ENCODE measurements at regions not wholly inside any gene's neighbourhood (a gene's known extent, or its start where the extent isn't known, plus 50 kb on each side); places are given as distances from the start of the nearest gene placed in this dataset.

DNA sequence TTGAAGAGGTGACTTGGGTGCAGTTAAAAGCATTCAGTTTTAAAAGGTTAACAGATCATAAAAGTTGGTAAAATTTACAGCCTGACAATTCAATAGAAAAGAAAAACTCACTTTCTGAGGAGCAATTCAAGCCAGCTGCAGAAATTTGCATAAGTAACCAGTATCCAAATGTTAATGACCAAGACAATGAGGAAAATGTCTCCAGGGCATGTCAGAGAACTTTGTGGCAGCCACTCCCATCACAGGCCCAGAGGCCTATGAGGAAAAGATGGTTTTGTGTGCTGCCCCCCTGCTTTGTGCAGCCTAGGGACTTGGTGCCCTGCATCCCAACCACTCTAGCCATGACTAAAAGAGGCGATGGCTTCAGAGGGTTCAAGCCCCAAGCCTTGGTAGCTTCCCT, 1406.5 kb upstream of the ACO1 start:
- TF ChIP-seq, protein P1, sequence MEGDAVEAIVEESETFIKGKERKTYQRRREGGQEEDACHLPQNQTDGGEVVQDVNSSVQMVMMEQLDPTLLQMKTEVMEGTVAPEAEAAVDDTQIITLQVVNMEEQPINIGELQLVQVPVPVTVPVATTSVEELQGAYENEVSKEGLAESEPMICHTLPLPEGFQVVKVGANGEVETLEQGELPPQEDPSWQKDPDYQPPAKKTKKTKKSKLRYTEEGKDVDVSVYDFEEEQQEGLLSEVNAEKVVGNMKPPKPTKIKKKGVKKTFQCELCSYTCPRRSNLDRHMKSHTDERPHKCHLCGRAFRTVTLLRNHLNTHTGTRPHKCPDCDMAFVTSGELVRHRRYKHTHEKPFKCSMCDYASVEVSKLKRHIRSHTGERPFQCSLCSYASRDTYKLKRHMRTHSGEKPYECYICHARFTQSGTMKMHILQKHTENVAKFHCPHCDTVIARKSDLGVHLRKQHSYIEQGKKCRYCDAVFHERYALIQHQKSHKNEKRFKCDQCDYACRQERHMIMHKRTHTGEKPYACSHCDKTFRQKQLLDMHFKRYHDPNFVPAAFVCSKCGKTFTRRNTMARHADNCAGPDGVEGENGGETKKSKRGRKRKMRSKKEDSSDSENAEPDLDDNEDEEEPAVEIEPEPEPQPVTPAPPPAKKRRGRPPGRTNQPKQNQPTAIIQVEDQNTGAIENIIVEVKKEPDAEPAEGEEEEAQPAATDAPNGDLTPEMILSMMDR (IDR thresholded peaks at IDR 0.05; ENCODE audit: borderline replicate concordance, insufficient read depth, low read depth, low read length): no peak
- H3K4me3 ChIP-seq (ENCODE audit: low read depth, low read length): no peak overlapping the region

DNA sequence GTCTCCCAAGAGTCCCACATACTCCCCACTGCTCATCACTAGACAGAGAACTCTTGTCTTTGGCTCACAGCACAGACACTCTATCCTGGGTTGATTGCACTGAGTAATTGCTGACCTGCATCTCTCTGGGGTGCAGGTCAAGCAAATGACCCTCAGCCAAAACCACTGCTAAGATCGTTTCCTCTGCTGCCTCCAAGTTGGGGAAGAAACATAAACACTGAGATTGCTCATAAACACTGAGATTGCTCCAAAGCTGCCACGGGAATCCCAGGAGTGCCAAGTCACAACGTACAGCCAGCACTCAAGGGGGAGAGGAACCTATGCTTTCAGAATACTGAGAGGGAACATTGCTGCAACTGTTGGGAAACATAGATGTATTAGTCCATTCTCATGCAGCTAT, 1402.1 kb upstream of the ACO1 start:
- TF ChIP-seq, protein P1 (IDR thresholded peaks at IDR 0.05; ENCODE audit: borderline replicate concordance, insufficient read depth, low read depth, low read length): no peak
- H3K4me3 ChIP-seq (ENCODE audit: low read depth, low read length): no peak overlapping the region

DNA sequence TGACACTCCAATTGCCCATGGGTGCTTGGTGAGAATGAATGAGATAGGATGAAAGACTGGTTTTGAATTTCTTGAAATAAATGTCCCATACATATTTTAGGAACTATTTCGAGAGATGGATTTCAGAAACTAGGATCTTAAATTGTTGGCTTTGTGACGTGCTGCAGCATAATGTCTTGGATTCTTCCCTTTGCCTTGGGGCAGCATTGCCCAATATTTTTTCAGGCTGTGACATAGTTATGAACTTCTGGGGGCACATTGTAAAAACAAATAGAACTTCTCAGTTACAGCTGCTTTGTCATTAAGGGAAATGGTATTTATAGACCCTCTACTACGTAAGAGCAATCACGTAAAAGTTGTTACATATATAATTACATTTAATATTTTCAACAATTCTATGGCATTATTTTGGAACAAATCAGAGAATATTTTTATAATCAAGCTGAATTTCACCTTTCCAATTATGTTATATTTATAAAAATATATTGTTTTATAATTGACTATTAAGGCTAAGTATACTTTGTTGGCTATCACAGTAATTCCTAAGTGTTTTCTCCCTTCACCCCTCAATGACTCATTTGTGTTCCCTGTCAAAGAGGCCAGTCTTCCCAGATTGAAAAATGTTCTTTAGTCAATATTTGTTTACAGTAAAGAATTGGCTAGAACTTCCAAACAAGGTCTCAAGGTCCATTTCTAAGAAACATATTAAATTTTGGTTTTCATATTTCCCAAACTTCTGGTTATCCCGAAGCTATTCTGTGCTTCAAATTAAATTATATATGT, 1388.3 kb upstream of the ACO1 start:
- H3K4me3 ChIP-seq (ENCODE audit: low read depth, low read length): no peak overlapping the region
- TF ChIP-seq, protein P1 (IDR thresholded peaks at IDR 0.05; ENCODE audit: borderline replicate concordance, insufficient read depth, low read depth, low read length): no peak

DNA sequence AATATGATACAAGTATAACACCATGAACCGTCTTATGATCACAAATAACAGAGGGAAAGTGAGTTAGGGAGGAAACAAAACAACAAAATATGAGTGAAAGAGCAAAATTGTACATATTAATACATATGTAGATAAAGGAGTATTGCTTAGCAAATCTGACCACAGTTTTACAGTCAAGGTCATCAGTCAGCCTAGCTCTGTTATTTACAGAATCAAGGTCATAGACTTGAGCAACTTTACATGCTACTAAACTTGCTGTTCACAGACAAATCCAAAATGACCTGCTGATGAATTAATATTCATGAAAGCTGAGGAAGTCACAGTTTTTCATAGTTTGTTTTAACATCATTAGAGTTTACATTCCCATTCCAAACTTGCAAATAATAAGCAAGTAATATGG, 1387.7 kb upstream of the ACO1 start:
- H3K4me3 ChIP-seq (ENCODE audit: low read depth, low read length): no peak overlapping the region
- TF ChIP-seq, protein P1 (IDR thresholded peaks at IDR 0.05; ENCODE audit: borderline replicate concordance, insufficient read depth, low read depth, low read length): no peak

DNA sequence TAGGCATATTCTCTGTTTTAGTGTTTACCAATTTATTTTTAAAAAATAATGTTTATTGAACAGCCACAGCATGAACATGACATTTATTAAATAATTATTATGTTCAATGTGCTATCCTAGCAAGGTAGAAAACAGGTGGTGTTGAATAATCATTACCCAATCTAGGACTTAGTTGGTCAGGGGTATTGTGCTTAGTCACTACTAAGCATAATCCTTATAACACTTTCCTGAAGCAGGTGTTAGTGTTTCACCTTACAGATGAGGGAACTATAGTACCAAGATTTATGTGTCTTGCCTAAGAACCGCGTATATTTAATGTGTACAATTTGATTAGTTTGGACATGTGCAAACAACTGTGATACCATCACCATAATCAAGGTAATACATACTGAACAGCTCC, 1387.2 kb upstream of the ACO1 start:
- H3K4me3 ChIP-seq (ENCODE audit: low read depth, low read length): no peak overlapping the region

DNA sequence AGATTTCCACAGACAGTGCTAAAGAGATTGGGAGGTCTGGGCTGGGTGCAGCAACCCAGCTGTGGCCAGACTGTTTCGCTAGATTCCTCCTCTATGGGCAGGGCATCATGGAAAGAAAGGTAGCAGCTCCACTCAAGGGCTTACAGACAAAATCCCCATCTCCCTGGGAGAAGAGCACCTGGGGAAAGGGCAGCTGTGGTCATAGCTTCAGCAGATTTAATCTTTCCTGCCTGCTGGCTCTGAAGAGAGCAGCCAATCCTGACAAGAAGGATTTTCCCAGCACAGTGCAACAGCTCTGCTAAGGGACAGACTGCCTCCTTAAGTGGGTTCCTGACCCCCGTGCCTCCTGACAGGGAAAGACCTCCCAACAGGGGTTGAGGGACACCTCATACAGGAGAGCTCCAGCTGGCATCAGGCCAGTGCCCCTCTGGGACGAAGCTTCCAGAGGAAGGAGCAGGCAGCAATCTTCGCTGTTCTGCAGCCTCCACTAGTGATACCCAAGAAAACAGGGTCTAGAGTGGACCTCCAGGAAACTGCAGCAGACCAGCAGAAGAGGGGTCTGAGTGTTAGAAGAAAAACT, 1379.3 kb upstream of the ACO1 start:
- TF ChIP-seq, protein P1 (IDR thresholded peaks at IDR 0.05; ENCODE audit: borderline replicate concordance, insufficient read depth, low read depth, low read length): no peak
- H3K4me3 ChIP-seq (ENCODE audit: low read depth, low read length): no peak overlapping the region

More for the DNA sequence above, 1387.2 kb upstream of the ACO1 start:
- TF ChIP-seq, protein P1 (IDR thresholded peaks at IDR 0.05; ENCODE audit: borderline replicate concordance, insufficient read depth, low read depth, low read length): no peak

DNA sequence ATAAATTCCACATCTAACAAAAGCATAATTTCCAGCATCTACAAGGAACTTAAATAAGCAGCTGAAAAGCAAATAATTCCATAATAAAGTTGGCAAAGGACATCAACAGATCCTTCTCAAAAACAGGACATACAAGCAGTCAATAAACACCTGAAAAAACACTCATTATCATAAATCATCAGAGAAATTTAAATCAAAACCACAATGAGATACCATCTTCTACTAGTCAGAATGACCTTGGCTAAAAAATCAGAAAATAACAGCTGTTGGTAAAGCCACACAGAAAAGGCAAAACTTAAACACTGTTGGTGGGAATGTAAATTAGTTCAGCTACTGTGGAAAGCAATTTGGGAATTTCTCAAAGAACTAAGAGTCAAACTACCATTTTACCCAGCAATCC, 1371.1 kb upstream of the ACO1 start:
- TF ChIP-seq, protein P1 (IDR thresholded peaks at IDR 0.05; ENCODE audit: borderline replicate concordance, insufficient read depth, low read depth, low read length): no peak
- no peak overlapping the region for H3K4me3 ChIP-seq (ENCODE audit: low read depth, low read length)

All from GM12875 (cell line).